HG03469 (cell line): ENCODE measurements at regions not wholly inside any gene's neighbourhood (a gene's known extent, or its start where the extent isn't known, plus 50 kb on each side); places are given as distances from the start of the nearest gene placed in this dataset.

Source experiments
- ATAC-seq: cut with Tn5 transposase; IDR thresholded peaks from one replicate; pipeline ENCODE4 v1.9.1; 2021; ENCODE audit warnings: mild to moderate bottlenecking, moderate library complexity, moderate number of reproducible peaks; ENCODE audit not compliant: unreplicated experiment

DNA sequence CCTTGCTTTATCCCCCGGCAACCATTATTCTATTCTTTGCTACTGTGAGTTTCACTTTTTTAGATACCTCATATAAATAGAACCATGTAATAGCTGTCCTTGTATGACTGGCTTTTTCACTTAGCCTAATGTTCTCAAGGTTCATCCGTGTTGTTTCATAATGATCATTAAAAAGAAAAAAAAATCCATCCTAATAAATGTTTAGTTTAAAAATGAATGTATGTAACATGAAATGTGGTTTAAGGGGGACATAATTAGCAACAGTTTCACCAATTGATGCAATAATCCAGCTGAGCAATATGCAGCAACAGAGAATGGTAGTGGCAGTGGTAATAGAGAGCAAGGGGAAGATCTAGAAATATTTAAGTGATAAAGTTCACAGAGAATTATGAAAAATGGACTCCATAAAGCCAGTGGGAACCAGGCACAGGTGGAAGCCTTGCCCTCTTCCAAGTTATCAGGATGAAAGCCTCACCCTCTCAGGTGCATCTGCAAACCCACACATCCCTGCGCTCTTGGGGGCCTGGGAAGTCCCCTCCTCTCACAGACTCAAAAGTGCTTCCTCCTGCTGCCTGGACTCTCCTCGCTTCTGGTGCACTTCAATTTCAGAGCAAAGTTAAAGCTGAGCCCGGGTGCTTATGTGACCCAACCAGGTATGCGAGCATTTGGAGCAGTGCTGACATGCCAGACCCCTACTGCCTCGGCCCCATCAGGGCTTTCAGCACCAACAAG lies 1403.3 kb upstream of the SLC39A10 start:
- ATAC-seq = no peak

DNA sequence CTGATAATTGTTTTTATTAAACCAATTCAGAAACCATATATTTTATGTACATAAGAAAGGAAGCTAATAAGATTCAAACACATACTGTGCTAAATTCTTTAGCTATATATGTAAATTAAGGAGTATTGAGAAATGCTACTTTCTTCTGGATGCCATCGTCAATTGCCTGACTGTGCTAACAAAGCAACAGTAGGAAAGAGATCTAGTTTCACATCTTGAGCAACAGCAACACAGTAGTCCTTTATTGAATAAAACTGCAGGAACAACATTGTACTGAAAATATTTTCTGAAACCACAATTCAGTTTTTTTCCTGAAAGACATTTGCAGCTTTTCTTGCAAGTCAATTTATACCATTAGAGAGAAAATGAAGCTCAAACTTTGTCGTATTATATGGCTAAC lies 1404.9 kb upstream of the SLC39A10 start:
- ATAC-seq = no peak

DNA sequence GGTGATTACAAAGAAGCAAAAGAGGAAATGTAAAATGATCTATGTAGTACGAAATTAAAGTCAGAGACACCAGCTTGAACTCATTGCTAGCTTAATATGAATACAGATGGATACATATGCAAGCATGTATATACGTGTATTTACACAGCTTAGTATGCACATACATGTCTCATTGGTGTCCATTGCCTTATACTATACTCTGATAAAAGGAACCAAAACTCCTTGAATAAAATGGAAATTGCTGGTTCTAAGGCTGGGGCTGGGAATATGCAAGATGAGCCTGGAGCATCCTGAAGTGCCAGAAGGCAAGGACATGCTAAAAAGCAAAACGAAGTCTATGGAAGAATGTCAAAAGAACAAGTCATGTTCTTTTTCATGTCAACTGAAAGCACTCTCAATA lies 1424.4 kb upstream of the SLC39A10 start:
- no peak for ATAC-seq

DNA sequence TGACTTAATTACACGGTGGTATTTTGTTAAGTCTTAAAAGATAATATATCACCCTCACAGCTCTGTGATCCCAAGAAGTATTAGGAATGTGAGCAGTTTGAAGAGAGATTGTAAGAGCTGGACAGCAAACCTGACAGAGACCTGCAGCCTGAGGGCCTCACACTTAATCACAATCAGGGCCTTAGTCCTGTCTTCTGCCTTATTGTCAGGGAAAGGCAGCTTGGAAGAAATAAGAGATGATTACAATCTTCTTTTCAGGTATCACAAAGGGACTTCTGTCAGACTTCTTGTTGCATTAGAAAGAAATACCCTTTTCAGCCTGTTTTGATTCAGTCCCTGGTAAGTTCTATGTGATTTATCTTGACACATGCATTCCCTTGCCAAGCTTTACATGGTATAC lies 1433.8 kb upstream of the SLC39A10 start:
- ATAC-seq = no peak

DNA sequence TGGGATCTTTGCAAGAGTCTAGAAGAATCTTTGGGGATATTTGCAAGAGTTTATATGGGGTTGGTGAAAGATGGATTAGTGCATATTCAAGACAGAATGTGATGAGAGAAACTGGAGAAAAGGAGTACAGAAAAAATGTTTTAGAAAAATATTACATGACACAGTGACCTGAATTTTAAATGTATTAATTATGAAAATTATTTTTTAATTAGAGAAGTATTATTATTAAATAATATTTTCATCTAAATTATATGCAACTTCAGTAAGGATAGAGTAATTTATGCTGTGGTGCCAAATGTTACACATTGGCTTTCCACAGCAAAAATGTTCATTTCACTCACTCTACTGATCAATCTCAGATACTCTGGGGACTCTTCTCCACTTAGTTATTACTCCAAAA lies 1442.8 kb upstream of the SLC39A10 start:
- ATAC-seq = no peak

DNA sequence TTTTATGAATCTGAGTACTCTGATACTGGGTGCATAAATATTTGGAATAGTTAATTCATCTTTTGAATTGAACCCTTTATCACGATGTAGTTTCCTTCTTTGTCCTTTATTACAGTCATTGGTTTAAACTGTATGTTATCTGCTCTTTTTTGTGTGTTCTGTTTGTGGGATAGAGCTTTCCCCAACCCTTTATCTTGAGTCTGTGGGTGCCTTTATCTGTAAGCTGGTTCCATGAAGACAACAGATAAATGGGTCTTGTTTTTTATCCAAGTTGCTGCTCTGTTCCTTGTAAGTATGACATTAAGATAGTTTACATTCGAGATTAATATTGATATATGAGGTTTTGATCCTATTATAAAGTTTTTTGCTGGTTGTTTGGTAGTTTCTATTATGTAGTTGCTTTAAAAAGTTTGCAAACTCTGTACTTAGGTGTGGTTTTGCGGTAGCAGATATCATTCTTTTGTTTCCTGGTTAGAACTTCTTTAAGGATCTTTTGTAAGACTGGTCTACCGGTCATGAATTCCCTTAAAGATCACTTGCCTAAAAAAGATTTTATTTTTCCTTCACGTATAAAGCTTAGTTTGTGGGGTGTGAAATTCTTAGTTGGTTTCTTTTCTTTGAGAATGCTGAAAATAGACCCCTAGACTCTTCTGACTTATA lies 1451.3 kb upstream of the SLC39A10 start:
- ATAC-seq = no peak

DNA sequence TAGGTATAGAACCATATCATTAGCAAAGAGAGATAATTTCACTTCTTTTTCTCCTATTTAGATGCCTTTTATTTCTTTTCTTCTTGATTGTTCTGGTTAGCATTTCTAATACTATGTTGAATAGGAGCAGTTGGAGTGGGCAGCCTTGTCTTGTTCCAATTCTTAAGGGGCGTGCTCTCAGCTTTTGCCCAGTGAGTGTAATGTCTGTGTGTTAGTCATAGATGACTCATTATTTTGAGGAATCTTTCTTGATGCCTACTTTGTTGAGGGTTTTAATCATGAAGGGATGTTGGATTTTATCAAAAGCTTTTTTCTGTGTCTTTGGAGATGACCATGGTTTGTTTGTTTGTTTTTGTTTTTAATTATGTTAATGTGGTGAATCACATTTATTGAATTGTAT lies 1453.1 kb upstream of the SLC39A10 start:
- no peak for ATAC-seq

DNA sequence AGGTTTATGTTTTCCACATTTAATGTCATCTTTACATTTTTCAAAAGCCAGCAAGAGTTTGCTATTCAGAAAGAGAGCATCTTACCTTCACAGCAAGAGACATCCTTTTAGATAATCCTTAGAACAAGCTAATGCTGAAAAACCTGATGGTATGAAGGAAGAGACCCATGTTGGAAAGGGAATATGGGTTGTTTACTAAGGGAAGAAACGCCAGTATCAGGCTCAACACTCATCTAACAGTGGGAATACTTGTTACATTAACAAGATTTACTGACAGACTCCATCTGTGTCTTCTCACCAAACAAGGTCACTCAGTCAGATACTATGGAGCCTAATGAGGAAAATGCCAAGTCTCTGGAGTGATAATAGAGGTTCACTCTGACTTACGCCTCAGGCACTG lies 1474.1 kb upstream of the SLC39A10 start:
- no peak for ATAC-seq

DNA sequence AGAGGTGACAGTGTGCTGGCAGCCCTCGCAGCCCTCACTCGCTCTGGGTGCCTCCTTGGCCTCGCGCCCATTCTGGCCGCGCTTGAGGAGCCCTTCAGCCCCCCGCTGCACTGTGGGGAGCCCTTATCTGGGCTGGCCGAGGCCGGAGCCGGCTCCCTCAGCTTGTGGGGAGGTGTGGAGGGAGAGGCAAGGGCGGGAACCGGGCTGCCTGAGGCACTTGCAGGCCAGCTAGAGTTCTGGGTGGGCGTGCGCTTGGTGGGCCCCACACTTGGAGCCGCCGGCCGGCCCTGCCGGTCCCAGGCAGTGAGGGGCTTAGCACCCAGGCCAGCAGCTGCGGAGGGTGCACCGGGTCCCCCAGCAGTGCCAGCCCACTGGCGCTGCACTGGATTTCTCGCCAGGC lies 1480.9 kb upstream of the SLC39A10 start:
- ATAC-seq = no peak

DNA sequence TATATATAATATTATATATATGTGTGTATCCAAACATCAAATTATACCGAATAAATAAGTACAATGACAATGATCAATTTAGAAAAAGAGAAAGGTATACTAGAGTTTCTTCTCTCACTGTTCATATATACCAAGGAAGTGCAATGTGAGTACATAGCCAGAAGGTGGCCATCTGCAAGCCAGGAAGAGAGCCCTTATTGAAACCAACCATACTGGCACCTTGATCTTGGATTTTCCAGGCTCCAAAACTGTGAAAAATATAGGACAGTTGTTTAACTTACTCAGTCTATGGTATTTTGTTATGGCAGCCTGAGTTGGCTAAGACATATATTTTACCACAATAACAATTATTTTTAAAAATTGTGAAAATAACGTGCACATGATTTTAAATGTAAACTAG lies 1490.2 kb upstream of the SLC39A10 start:
- ATAC-seq = peak; percentile 86

DNA sequence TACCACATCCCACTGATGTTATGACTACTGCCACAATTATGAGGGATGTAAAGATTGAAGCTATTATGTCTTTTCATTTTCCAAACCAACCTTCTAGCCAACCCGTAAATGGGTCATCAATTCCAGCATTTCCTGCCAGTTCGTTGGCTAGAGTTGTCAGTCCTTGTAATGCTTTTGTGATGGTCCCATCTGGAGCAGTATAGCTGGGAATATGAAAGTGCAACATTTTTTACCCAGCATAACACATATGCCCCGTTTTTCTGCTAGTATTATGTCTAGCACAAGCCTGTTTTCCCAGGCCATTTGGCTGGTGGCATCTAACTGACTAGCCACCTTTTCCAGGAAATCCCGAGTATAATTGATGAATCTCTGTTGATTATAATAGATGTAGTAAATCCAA lies 1501.6 kb upstream of the SLC39A10 start:
- ATAC-seq = no peak

DNA sequence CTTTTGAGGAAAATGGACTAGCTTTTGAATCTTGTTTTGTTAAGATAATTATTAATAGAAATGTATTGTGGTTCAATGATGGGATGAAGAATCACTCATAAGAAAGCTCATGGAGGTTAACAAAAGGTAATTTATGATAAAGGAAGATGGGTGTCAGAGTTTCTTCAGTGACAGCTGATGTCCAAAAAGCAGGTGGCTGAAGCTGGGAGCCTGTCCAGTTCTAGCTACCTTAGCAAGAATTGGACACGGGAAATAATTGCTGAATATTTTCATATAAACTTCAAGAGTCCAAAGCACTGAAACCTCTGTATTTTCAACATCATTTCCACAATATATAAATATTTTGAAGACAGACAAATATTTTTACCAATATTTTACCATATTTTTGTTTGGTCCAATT lies 1505.8 kb upstream of the SLC39A10 start:
- ATAC-seq = no peak

DNA sequence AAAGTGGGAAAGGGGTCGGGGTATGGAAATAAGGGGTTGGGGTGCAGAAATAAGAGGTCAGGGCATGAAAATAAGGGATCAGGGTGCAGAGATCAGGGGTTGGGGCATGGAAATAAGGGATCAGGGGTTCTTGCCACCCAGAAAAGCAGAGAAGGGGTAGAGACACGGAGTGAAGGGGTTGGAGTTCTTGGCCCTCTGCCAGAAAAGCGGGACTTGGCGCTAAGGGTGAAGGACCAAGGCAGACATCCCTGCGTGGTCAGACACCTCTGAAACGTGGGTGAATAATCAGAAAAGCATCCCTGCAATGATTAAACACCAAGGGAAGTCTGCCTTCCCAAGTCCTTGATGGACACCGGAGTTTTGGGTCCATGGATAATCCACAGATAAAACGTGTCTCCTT lies 1521.6 kb upstream of the SLC39A10 start:
- ATAC-seq = no peak

DNA sequence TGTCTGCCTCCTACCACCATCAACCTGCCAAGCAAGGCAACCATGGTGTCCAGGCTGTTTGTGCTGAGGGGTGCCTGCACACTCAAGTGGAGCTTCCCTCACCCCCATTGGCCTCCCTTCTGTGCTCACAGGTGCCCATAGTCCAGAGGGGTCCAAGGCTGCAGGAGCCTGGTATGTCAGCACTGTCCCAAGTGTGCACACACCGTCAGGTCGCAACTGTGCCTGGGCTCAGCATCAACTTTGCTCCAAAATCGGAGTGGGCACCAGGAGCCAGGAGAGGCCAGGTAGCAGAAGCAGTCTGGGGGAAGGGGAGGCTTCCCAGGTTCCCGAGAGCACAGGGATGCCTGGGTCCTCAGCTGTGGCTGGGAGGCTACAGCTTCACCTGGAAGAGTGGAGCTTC lies 1528.2 kb upstream of the SLC39A10 start:
- ATAC-seq = no peak

DNA sequence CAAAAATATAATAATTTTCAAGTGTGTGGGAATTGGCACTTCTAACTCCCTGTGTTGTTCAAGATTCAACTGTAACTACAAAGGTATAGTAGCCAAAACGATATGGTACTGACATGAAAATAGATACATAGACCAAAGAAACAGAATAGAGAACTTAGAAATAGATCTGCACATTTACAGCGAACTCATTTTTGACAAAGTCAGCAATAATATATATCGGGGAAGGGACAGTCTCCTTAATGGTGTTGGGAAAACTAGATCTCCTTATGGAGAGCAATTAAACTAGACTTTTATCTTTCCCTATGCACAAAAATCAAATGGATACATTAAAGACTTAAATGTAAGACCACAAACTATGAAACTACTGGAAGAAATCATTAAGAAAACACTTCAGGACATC lies 1530.6 kb upstream of the SLC39A10 start:
- no peak for ATAC-seq

DNA sequence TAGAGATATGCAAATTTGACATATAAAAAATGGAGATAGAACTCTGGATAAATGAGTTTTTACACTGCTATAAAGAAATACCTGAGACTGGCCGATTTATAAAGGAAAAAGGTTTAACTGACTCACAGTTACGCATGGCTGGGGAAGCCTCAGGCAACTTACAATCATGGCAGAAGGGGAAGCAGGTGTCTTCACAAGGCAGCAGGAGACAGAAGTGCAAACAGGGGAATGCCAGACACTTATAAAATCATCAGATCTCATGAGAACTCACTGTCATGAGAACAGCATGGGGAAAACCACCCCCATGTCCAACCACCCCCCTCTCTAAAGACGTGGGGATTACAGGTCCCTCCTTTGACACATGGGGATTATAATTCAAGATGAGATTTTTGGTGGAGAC lies 1540.2 kb upstream of the SLC39A10 start:
- ATAC-seq = no peak

DNA sequence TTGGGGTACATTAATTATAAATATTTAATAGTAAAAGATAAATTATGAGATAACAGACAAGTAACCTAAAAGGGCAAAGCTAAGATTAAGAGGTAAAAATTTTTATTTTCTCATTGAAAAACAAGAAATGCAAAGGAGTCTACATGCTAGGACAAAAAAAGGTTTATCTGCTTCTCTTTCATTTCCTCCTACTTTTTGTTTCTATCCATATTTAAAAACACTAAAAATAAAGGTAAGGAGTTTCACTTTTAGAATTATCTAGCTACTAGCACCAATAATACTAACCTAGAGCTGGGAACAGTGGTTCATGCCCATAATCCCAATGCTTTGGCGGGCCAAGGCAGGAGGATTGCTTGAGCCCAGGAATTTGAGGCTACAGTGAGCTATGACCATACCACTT lies 1551.7 kb upstream of the SLC39A10 start:
- ATAC-seq = peak; percentile 21

DNA sequence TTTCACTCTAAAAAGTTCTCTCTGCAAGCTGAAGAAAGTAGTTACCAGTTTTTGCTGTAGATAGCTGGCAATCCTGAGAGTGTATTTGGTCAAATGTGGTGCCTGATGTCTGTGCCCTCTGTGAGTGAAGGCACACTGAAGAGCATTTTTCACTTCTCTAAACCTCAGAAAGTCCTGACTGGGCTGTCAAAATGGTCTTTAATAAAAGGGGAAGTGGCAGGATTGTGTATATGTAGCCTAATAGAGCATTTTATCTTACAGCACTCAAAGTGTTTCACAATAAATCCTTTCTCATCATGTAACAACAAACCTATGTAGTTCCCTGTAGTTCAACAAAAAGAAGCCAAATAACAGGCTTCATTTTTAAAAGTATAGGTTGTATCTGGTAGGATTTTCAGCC lies 1552.3 kb upstream of the SLC39A10 start:
- ATAC-seq = peak; percentile 97

DNA sequence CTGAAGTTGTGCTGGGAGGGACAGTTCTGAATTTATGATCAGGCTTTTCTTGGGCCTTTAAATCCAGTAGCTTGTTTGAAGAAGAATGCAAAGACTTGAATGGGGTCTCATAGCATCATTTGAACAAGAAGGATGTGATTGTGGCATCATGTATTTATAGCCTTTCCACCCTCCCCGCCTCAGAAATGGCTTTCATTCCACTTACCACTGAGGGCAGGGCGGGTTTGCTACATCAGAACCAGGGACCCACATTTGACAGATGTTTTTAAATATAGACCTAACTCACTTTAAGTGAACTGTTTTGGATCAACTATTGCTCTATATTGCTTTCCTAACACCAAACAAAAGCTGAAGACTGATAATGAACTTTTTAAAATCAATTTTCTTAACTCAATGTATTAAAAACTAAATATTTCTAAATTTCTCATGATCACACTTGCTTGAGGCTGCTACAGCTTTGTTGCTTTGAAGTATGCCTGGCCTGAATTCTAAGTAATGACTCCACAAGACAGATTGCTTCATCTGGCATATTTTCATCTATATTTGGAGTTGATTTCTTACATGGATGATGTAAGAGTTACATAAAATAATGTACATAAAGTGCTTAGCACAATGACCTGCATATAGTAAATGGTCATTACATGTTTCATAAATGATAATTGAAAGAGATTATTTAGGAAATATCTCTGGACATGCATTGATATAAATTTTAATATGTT lies 1552.9 kb upstream of the SLC39A10 start:
- peak; percentile 2 for ATAC-seq

DNA sequence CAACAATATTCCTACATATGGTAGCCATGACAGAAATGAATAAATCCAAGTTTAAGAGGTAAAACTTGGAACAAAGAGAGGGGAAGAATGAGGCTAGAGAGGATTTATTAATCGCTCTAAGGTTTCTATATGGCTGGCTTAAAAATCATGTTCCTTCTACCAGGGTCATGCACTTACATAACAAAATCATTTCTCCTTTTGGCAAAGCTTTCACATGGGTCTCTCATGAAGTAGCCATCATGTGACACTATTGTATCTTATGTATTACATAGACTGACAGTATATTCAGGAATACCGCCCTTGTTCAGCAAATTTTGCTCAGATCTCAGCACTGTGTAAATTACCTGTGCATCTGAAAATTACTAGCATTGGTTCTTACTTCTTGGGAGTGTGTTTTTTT lies 1554.5 kb upstream of the SLC39A10 start:
- no peak for ATAC-seq

DNA sequence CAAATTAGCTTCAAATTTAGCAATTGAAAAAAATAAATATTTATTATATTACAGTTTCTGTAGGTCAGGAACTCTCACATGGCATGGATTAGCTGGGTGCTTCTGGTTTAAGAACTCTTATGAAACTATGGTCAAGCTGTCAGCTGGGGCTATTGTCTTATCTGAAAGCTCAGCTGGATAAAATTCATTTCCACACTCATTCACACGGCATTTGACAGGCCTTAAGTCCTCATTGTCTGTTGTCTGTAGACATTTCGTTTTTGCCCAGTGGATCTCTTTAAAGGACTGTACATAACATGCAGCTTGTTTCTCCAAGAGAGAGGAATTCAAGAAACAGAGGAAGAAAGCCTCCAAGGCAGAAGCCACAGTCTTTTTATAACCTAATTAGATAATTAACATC lies 1556.8 kb upstream of the SLC39A10 start:
- no peak for ATAC-seq

DNA sequence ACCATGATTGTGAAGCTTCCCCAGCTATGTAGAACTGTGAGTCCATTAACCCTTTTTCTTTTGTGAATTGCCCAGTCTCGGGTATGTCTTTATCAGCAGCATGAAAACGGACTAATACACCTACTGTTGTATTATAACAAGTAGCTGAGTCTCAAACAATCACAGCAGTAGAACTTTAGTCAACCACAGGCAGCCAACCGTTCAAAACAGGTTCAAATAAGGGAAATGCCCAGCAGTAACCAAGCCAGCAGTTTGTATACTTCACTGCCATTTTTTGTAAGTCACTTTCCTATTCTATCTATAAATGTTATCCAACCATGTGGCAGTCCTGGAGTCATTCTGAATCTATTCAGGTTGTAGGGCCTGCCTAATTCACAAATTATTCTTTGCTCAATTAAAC lies 1560.6 kb upstream of the SLC39A10 start:
- no peak for ATAC-seq
